ENCODE measurements at regions not wholly inside any gene's neighbourhood (a gene's known extent, or its start where the extent isn't known, plus 50 kb on each side); places are given as distances from the start of the nearest gene placed in this dataset.
"Not testable (repeated sequence)": the region's sequence is repeated elsewhere in the genome, so short reads cannot be mapped to it uniquely, and the experiment has no call there.

- H3K4me3 ChIP-seq = no peak overlapping the region
- no peak for DNase-seq (ENCODE audit: low spot score in 2 of 2)
- H3K4me1 ChIP-seq = no peaks in the 10 kb centered on the region
- H3K27ac ChIP-seq = no peak overlapping the region
- no peaks in the 10 kb centered on the region for H3K27me3 ChIP-seq
- no peaks in the 10 kb centered on the region for H3K36me3 ChIP-seq
- WGBS, 2 donors = 95 to 98% methylated on average over 1 of the region's 1 CpG
- no peak for TF ChIP-seq EP300 (IDR thresholded peaks at IDR 0.05)
- no peaks in the 10 kb centered on the region for H3K9me3 ChIP-seq
Observed at GRCh38 chr6:11447265-11447664, 90.3 kb upstream of the TMEM170B start.

DNA sequence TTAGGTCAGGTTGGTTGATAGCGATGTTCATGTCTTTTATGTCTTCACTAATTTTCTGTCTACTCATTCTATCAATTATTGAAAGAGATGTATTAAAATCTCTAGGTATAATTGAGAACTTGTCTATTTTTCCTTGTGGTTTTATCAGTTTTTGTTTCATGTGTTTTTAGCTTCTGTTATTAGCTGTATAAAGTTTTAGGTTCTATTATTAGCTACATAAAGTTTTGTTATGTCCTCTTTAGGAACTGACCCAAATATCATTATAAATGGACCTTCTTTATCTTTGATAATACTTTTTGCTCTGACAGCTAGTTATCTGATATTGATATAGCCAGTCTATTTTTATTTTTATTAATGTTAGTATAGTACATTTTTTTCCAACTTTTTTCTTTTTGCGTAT, 92.4 kb upstream of the TMEM170B start:
- no peaks in the 10 kb centered on the region for H3K4me1 ChIP-seq
- no peak for DNase-seq (ENCODE audit: low spot score in 2 of 2)
- 94 to 97% methylated on average over 2 of the region's 2 CpGs for WGBS, 2 donors
- H3K4me3 ChIP-seq = no peak overlapping the region
- H3K36me3 ChIP-seq = no peaks in the 10 kb centered on the region
- no peaks in the 10 kb centered on the region for H3K9me3 ChIP-seq
- no peaks in the 10 kb centered on the region for H3K27me3 ChIP-seq
- no peak for TF ChIP-seq EP300 (IDR thresholded peaks at IDR 0.05)
- no peak for TF ChIP-seq CTCF (IDR thresholded peaks at IDR 0.05)
- TF ChIP-seq POLR2A (IDR thresholded peaks at IDR 0.05) = no peak
- H3K27ac ChIP-seq = no peak overlapping the region

DNA sequence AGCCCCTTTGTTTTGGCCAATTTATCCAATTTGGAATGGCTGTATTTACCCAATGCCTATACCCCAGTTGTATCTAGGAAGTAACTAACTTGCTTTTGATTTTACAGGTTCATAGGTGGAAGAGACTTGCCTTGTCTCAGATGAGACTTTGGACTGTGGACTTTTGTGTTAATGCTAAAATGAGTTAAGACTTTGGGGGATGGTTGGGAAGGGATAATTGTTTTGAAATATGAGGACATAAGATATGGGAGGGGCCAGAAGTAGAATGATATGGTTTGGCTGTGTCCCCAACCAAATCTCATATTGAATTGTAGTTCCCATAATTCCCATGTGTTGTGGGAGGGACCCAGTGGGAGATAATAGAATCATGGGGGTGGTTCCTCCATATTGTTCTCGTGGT, 94.4 kb upstream of the TMEM170B start:
- DNase-seq (ENCODE audit: low spot score in 2 of 2); H3K36me3 ChIP-seq; H3K4me1 ChIP-seq; H3K4me3 ChIP-seq; H3K27ac ChIP-seq; H3K27me3 ChIP-seq; H3K9me3 ChIP-seq: not testable (repeated sequence)
- WGBS, 2 donors = 77 to 79% methylated on average over 1 of the region's 1 CpG

DNA sequence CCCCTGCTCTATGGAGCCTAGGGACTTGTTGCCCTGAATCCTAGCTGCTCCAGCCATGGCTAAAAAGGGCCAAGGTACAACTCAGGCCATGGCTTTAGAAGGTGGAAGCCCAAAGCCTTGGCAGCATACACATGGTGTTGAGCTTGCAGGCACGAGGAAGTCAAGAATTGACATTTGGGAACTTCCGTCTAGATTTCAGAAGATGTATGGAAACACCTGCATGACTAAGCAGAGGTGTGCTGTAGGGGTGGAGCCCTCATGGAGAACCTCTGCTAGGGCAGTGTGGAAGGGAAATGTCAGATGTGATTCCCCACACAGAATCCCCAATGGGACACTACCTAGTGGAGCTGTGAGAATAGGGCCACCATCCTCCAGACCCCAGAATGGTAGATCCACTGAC, 95.1 kb upstream of the TMEM170B start:
- no peaks in the 10 kb centered on the region for H3K36me3 ChIP-seq
- no peak for TF ChIP-seq POLR2A (IDR thresholded peaks at IDR 0.05)
- no peak for TF ChIP-seq CTCF (IDR thresholded peaks at IDR 0.05)
- no peak for TF ChIP-seq EP300 (IDR thresholded peaks at IDR 0.05)
- H3K4me3 ChIP-seq = no peak overlapping the region
- H3K4me1 ChIP-seq = peaks cover 0 to 6% (median 0%) of the 10 kb centered on the region in 4 donors
- no peak overlapping the region for H3K27ac ChIP-seq
- no peaks in the 10 kb centered on the region for H3K9me3 ChIP-seq
- no peaks in the 10 kb centered on the region for H3K27me3 ChIP-seq
- 81 to 93% methylated on average over 2 of the region's 2 CpGs for WGBS, 2 donors
- DNase-seq (ENCODE audit: low spot score in 2 of 2) = no peak

DNA sequence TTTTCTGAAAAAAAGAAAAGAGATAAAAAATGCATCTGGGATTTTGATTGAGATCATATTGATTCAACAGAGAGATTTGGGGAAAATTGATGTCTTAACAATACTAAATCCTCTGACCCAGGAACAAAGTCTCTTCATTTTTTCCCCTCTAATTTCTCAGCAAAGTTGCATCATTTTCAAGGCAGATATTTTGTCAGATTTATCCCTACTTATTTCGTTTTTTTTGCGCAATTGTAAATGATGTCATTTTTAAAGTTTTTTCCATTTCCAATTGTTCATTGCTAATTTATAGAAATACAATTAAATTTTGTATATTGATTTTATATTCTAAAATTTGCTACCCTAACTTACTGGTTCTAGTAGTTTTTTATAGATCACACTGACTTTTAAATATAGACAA, 97.7 kb upstream of the TMEM170B start:
- TF ChIP-seq EP300 (IDR thresholded peaks at IDR 0.05) = no peak
- no peak for TF ChIP-seq POLR2A (IDR thresholded peaks at IDR 0.05)
- no peak for TF ChIP-seq CTCF (IDR thresholded peaks at IDR 0.05)
- Histone ChIP-seq H3K4me1 (peaks cover 0 to 10% (median 3%) of the 10 kb centered on the region in 4 donors), H3K27ac (no peak overlapping the region), H3K9me3 (no peaks in the 10 kb centered on the region), H3K4me3 (no peak overlapping the region), H3K27me3 (no peaks in the 10 kb centered on the region), H3K36me3 (no peaks in the 10 kb centered on the region)
- WGBS, 2 donors = 88 to 90% methylated on average over 2 of the region's 2 CpGs
- DNase-seq (ENCODE audit: low spot score in 2 of 2) = no peak

- no peak for TF ChIP-seq CTCF (IDR thresholded peaks at IDR 0.05)
- TF ChIP-seq EP300 (IDR thresholded peaks at IDR 0.05) = peak; percentile 52 to 71
- peak overlapping the region in 1 of 4 donors; percentile 32 for H3K27ac ChIP-seq
- no peak for DNase-seq (ENCODE audit: low spot score in 2 of 2)
- WGBS, 2 donors = 43 to 55% methylated on average over 2 of the region's 2 CpGs
- no peak overlapping the region for H3K4me3 ChIP-seq
- H3K36me3 ChIP-seq = no peaks in the 10 kb centered on the region
- H3K27me3 ChIP-seq = no peaks in the 10 kb centered on the region
- no peaks in the 10 kb centered on the region for H3K9me3 ChIP-seq
- peaks cover 0 to 19% (median 11%) of the 10 kb centered on the region in 4 donors for H3K4me1 ChIP-seq
Observed at GRCh38 chr6:11439017-11439420, 98.5 kb upstream of the TMEM170B start.
